ENCODE measurements at regions not wholly inside any gene's neighbourhood (a gene's known extent, or its start where the extent isn't known, plus 50 kb on each side); places are given as distances from the start of the nearest gene placed in this dataset.

DNA sequence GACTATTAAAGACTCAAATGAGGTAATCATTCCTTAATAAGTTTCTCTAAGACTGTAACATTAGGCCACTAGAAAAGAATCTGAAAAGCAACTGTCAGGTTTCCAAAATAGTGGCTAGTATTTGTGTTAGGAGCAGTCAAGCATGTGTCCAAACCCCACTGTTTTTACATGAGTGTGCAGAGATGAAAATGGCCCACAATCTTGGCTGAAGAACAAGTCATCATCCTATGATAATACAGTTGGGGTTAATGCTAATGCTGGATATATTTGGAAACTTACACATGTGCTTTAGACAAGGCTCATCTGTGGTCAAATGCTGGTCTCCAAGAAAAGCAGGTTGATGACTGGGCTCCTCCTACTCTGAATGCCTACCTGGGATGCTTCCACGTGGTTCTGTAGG lies 73.6 kb downstream of the MAIP1 start:
- Histone ChIP-seq H2AFZ (ENCODE audit: low read depth, low read length) (no peak overlapping the region), H3K79me2 (ENCODE audit: insufficient read depth, low read length) (no peaks in the 10 kb centered on the region), H3K27ac (ENCODE audit: low read depth, low read length) (no peak overlapping the region), H3K27me3 (ENCODE audit: insufficient read depth, low read length) (no peaks in the 10 kb centered on the region), H3K9ac (ENCODE audit: low read length) (no peak overlapping the region), H3K4me3 (ENCODE audit: insufficient read depth, low read depth, low read length) (no peak overlapping the region), H3K4me1 (ENCODE audit: insufficient read depth, low read length) (no peaks in the 10 kb centered on the region), H3K9me3 (ENCODE audit: insufficient read depth, low read depth, low read length) (no peaks in the 10 kb centered on the region), H4K20me1 (ENCODE audit: insufficient read depth, low read length) (no peaks in the 10 kb centered on the region), H3K4me2 (ENCODE audit: low read length) (no peak overlapping the region), H3K36me3 (ENCODE audit: insufficient read depth, low read length) (no peaks in the 10 kb centered on the region)
- no peak for TF ChIP-seq EZH2 (IDR thresholded peaks at IDR 0.05; ENCODE audit: insufficient read depth, low read length)
- TF ChIP-seq, protein P1, sequence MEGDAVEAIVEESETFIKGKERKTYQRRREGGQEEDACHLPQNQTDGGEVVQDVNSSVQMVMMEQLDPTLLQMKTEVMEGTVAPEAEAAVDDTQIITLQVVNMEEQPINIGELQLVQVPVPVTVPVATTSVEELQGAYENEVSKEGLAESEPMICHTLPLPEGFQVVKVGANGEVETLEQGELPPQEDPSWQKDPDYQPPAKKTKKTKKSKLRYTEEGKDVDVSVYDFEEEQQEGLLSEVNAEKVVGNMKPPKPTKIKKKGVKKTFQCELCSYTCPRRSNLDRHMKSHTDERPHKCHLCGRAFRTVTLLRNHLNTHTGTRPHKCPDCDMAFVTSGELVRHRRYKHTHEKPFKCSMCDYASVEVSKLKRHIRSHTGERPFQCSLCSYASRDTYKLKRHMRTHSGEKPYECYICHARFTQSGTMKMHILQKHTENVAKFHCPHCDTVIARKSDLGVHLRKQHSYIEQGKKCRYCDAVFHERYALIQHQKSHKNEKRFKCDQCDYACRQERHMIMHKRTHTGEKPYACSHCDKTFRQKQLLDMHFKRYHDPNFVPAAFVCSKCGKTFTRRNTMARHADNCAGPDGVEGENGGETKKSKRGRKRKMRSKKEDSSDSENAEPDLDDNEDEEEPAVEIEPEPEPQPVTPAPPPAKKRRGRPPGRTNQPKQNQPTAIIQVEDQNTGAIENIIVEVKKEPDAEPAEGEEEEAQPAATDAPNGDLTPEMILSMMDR (IDR thresholded peaks at IDR 0.05; ENCODE audit: insufficient read depth, low read depth, low read length) = no peak
- Mint-ChIP-seq H3K9me3 (ENCODE audit: unreplicated experiment) (no peaks in the 10 kb centered on the region), H3K36me3 (ENCODE audit: low read depth, unreplicated experiment) (peaks cover 2% of the 10 kb centered on the region), H3K27ac (ENCODE audit: unreplicated experiment) (no peak overlapping the region), H3K4me3 (ENCODE audit: unreplicated experiment) (no peak overlapping the region), H3K27me3 (ENCODE audit: low read depth, unreplicated experiment) (no peaks in the 10 kb centered on the region), H3K4me1 (ENCODE audit: low read depth, unreplicated experiment) (peaks cover 6% of the 10 kb centered on the region)
- DNase-seq (ENCODE audit: low read depth) = peak; percentile 66
- FAIRE-seq = no peak

DNA sequence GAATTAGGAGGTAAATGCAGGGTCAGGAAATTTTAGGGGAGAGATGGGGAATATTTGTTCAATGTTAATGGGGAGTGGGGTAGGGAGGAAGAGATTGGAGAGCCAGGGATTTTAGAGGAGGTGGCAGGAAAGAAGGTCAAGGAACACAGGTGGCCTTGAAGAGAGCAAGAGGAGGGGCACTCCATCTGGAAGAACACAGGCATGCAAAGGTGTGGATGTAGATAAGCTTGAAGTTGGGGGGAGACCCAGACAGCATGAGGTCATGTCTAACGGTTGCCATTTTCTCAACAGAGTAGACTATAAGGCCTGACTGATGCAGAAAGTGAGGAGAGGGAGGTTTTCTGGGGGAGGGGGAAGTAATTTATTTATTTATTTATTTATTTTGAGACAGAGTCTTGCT lies 77.5 kb downstream of the MAIP1 start:
- Histone ChIP-seq H2AFZ (ENCODE audit: low read depth, low read length) (no peak overlapping the region), H3K9me3 (ENCODE audit: insufficient read depth, low read depth, low read length) (no peaks in the 10 kb centered on the region), H3K4me3 (ENCODE audit: insufficient read depth, low read depth, low read length) (no peak overlapping the region), H3K4me2 (ENCODE audit: low read length) (no peak overlapping the region), H3K4me1 (ENCODE audit: insufficient read depth, low read length) (no peaks in the 10 kb centered on the region), H4K20me1 (ENCODE audit: insufficient read depth, low read length) (no peaks in the 10 kb centered on the region), H3K27me3 (ENCODE audit: insufficient read depth, low read length) (no peaks in the 10 kb centered on the region), H3K79me2 (ENCODE audit: insufficient read depth, low read length) (no peaks in the 10 kb centered on the region), H3K9ac (ENCODE audit: low read length) (no peak overlapping the region), H3K27ac (ENCODE audit: low read depth, low read length) (no peak overlapping the region), H3K36me3 (ENCODE audit: insufficient read depth, low read length) (no peaks in the 10 kb centered on the region)
- DNase-seq (ENCODE audit: low read depth) (no peak), FAIRE-seq (no peak)
- H3K27ac Mint-ChIP-seq (ENCODE audit: unreplicated experiment) = no peak overlapping the region
- H3K9me3 Mint-ChIP-seq (ENCODE audit: unreplicated experiment) = no peaks in the 10 kb centered on the region
- H3K4me3 Mint-ChIP-seq (ENCODE audit: unreplicated experiment) = no peak overlapping the region
- TF ChIP-seq, protein P1 (IDR thresholded peaks at IDR 0.05; ENCODE audit: insufficient read depth, low read depth, low read length) = no peak
- no peak for TF ChIP-seq EZH2 (IDR thresholded peaks at IDR 0.05; ENCODE audit: insufficient read depth, low read length)
- H3K4me1 Mint-ChIP-seq (ENCODE audit: low read depth, unreplicated experiment) = no peaks in the 10 kb centered on the region
- H3K27me3 Mint-ChIP-seq (ENCODE audit: low read depth, unreplicated experiment) = no peaks in the 10 kb centered on the region
- H3K36me3 Mint-ChIP-seq (ENCODE audit: low read depth, unreplicated experiment) = peaks cover 2% of the 10 kb centered on the region

DNA sequence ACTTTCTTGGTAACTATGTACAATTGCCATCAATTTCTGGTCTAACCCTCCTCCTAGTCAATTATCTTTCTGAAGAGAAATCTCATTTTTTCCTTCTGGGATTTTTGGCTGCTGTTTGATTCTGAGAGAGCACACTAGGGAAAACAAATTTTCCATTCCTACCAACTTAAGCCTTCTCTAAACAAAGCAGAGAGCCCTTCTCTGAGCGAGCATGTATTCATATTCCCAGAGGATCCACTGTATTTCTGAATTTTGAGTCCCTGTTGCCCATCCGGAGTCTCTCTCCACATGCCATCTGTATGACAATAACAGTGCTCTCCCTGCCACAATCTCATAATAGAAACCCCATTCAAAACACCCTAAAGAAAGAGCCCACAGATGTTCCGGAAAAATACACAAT lies 78.5 kb downstream of the MAIP1 start:
- H3K36me3 Mint-ChIP-seq (ENCODE audit: low read depth, unreplicated experiment) = peaks cover 2% of the 10 kb centered on the region
- Histone ChIP-seq H3K4me3 (ENCODE audit: insufficient read depth, low read depth, low read length) (no peak overlapping the region), H4K20me1 (ENCODE audit: insufficient read depth, low read length) (no peaks in the 10 kb centered on the region), H2AFZ (ENCODE audit: low read depth, low read length) (no peak overlapping the region), H3K4me2 (ENCODE audit: low read length) (no peak overlapping the region), H3K27ac (ENCODE audit: low read depth, low read length) (no peak overlapping the region), H3K36me3 (ENCODE audit: insufficient read depth, low read length) (no peaks in the 10 kb centered on the region), H3K9me3 (ENCODE audit: insufficient read depth, low read depth, low read length) (no peaks in the 10 kb centered on the region), H3K27me3 (ENCODE audit: insufficient read depth, low read length) (no peaks in the 10 kb centered on the region), H3K9ac (ENCODE audit: low read length) (no peak overlapping the region), H3K79me2 (ENCODE audit: insufficient read depth, low read length) (no peaks in the 10 kb centered on the region), H3K4me1 (ENCODE audit: insufficient read depth, low read length) (no peaks in the 10 kb centered on the region)
- no peak overlapping the region for H3K27ac Mint-ChIP-seq (ENCODE audit: unreplicated experiment)
- FAIRE-seq = no peak
- no peak overlapping the region for H3K4me3 Mint-ChIP-seq (ENCODE audit: unreplicated experiment)
- TF ChIP-seq EZH2 (IDR thresholded peaks at IDR 0.05; ENCODE audit: insufficient read depth, low read length) = no peak
- TF ChIP-seq, protein P1 (IDR thresholded peaks at IDR 0.05; ENCODE audit: insufficient read depth, low read depth, low read length) = no peak
- no peaks in the 10 kb centered on the region for H3K9me3 Mint-ChIP-seq (ENCODE audit: unreplicated experiment)
- no peak for DNase-seq (ENCODE audit: low read depth)
- no peaks in the 10 kb centered on the region for H3K4me1 Mint-ChIP-seq (ENCODE audit: low read depth, unreplicated experiment)
- no peaks in the 10 kb centered on the region for H3K27me3 Mint-ChIP-seq (ENCODE audit: low read depth, unreplicated experiment)

All from astrocyte (in vitro differentiated cells and primary cell).